Middle frontal gyrus (tissue), 1 donor: ENCODE measurements at regions not wholly inside any gene's neighbourhood (a gene's known extent, or its start where the extent isn't known, plus 50 kb on each side); places are given as distances from the start of the nearest gene placed in this dataset.

ENCODE experiments used
- DNase-seq: peaks from one replicate; pipeline ENCODE4 v3.0.0-alpha.2; 2015; ENCODE audit warnings: low spot score; ENCODE audit errors: extremely low spot score

GRCh38 chr20:56800088-56800487, 171.0 kb downstream of the TFAP2C start:
- no peak for DNase-seq

DNA sequence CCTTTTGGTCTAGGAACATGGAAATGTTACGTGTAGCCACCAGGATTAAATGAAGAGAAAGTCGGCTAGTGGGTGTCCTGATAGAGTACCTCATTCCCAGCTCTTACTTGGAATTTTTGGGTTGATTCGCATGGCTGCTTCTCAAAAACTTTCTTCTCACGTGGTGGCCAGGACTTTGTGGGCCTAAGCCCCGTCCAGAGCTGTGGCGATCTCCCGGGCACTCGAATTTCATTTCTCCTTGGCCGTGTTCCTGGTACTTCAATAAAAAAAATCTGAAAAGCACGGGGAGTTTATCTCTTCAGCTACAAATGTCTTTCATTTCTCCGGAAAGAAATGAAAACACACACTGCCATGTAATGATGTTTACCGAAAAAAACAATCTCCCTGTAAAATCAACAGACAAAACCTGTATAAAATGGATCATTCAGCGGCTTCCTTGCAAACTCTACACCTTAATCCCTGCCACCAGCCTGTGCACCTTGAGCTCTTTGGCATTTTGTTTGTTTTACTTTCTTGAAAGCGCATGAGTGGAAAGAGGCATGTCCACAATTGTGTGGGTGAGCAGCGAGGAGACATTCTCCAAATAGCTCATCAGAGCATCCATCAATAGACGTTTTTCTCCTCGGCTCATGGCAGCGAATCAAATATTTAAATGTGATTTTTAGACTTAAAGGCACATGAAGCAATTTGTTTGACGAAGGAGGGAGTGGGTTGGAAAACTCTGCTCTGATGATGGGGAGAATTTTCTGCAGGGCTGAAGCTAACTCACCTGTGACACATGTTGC, 173.1 kb downstream of the TFAP2C start:
- no peak for DNase-seq

- no peak for DNase-seq
Measured at GRCh38 chr20:56802805-56803204, 173.7 kb downstream of the TFAP2C start.

- no peak for DNase-seq
Measured at GRCh38 chr20:56805313-56805712, 176.2 kb downstream of the TFAP2C start.

DNA sequence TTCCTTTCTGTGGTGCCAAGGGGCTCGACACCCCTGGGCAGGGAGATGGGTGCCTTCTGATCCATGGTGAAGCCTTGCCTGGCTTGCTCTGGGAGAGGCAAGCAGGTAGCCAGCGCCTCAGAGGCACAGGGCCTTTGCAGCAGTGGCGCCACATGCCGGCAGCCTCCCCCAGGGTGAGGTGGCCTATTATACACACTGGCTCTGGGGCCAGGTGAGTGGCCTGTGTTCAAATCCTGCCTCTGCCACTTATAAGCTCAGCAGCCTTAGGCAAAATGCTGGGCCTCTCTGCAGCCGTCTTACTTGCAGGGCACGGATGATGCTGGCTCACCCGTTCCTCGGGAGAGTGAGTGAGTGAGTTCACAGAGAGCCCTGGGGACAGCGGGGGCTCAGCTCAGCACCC, 176.9 kb downstream of the TFAP2C start:
- no peak for DNase-seq

GRCh38 chr20:56806952-56807517, 177.9 kb downstream of the TFAP2C start:
- DNase-seq = no peak

DNA sequence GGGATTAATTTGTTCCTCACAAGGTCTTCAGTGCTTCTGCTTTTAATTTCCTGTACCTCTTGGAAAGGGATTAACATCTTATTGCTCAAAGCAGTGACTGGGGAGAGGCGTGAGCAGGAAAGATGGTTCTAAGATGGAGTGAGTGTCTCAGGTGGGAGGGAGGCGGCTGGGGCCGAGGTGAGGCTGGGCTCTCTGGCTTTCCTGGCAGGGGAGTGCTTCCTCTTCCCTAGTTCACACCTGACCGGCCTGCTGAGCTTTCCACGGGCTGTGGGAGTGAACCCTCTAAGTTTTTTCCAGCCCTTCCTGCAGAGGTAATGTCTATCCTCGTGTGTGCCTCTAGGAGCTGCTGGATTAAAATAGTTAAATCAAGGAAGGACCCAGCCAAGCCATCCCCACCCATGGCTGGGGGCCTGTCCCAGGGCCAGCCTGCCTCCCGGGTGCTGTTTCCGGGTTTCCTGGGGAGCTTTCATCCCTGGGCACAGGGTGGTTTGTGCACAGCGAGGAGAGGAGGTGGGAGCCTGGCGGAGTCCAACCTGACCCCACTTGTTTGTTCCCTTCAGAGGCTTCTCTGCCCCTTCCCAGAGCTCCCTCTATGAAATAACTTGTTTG, 179.1 kb downstream of the TFAP2C start:
- no peak for DNase-seq

DNA sequence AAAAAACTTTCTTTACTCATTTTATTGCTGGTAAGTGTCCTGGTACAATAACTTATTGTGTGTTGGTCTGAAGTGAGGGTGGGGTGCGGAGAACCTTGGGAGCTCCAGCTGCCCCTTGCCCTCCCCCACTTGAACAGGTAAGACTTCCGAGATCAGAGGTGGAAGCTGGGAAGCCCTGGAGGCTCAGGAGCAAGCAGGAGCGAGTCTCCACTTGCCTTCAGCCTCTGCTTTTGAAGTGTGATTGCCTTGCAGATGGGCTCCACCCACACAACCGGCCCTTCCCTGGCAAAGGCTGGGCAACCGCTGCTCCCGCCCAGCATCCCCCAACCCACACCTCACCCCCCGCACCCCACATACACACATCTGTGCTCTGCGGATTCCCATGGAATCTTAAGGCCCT, 179.6 kb downstream of the TFAP2C start:
- DNase-seq = no peak

- DNase-seq = no peak
Measured at GRCh38 chr20:56809668-56810067, 180.6 kb downstream of the TFAP2C start.

- no peak for DNase-seq
Measured at GRCh38 chr20:56810141-56810540, 181.0 kb downstream of the TFAP2C start.

- DNase-seq = no peak
Measured at GRCh38 chr20:56815796-56816195, 186.7 kb downstream of the TFAP2C start.

DNA sequence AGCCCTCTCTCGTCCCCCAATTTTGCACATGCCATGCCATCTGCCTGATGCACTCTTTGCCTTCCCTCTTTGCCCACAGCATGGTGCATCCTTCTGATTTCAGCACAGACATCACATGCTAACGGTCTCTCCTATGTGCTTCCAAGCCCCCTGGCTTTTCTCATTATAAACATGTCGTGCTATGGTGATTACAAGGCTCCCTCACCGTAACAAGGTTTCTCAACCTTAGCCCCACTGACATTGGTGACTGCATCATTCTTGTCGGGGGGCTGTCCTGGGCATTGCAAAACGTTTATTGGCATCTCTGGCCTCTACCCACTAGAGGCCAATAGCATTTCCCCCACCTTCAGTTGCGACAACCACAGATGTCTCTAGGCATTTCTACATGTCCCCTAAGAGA, 187.2 kb downstream of the TFAP2C start:
- no peak for DNase-seq

DNA sequence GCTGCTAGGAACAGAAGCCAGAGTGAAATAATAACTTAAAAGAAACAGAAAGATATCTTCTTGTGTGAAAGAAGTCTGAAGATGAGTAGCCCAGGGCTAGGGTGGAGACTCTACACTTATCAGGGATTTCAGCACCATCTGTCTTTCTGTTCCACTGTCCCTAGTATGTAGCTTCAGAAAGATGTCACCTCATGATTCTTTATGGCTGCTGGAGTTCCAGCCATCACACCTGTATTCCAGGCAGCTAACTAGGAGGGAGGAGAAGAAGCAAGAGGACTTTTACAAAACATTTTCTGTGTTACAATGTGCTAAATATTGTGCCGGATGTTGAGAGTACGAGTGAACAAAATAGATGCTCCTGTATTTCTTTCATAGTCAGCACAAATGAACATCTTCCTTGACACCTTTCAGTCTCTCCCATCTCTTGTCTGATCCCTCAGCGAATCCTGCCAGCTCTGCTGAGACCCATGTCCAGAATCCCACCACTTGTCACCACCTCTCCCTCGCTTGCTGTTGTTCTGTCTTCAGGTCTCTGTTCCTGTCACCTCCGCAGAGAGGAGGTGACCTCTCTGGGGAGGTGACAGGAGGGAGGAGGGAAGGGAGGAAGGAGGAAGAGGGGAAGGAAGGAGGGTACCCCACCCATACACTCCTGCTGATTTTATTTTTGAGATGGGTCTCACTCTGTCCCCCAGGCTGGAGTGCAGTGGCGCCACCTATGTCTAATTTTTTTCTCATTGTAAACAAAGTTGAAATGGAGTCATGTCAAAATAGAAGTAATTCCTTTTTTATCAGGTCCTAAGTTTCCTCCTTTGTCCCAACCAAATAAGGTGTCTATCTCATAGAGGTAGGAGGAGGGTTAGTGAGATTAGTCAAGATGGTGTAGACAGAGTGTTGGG, 188.9 kb downstream of the TFAP2C start:
- DNase-seq = no peak

GRCh38 chr20:56820984-56821383, 191.9 kb downstream of the TFAP2C start:
- no peak for DNase-seq

DNA sequence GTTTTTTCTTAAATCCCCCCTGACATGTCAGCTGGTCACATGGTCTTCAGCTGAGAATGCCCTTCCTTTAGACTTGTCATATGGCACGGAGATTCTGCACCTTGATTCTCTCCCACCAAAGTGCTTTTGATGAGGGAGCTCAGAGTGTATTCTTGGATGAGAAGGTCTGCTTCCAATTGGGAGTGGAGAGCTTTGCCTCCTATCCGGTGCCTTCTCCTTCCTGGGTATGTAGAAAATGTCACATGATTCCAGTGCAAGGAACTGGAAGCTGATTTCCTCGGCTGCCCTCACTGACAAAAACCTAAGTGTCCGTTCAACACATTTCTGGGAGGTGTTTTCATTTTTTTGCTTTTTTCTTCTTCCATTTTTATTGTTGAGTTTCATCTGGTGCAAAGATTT, 197.2 kb downstream of the TFAP2C start:
- DNase-seq = no peak

DNA sequence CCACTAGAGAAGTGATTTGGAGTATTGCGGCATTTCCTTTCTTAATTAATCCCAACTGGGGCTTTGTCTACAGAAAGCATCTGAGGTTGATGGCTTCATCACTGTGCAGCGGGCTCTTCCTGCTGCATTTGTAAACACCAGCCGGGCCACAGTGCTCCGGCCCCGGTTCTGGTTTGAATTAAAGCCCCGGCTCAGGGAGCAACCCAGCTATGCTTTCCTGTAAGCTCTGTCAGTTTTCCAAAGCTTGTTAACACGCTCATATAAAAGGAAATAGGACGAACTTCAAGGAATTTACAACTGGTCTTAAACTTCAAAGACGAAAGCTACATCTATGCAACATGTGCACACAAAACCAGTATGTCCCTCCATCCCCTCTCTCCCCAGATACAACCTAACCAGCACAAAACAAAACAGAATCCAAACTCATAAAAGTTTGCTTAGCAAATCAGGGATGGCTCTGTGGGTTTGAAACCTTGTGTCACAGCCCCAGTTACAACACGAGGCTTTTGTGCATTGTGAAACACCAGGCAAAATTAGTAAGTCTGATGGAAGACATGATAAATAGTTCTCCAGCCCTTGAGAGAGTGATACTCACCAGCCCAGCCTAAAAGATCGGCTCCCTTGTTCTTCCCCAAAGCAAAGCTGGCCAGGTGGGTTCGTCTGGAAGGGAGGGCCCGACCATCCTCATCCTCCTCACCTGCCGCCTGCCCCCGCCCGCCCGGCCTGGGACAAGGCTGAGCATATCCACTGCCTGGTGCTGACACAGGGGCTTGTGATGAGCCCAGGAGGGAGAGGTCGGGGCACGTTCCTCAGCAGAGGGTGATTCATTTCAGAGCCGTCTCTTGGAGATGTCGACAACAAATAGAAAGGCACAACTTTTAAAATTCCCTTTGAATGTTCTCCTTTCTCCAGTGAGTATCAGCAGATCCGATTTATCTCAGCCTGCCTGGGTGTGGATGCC, 197.9 kb downstream of the TFAP2C start:
- no peak for DNase-seq

DNA sequence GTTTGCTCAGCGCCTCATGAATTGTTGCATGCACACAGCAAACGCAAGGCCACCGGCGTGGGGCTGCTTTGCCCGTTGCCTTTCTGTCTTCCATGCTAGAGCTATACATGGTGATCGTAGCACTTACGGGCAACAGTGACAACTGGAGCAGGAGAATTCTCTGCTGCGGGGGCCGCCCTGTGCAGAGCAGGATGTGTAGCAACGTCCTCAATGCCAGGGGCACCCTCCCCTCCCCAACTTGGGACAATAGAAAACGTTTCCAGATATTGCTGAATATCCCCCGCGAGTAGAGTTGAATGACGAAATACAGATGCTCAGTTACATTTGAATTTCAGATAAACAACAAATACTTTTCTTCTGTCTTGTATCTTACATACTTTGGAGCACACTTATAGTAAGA, 198.7 kb downstream of the TFAP2C start:
- no peak for DNase-seq

DNA sequence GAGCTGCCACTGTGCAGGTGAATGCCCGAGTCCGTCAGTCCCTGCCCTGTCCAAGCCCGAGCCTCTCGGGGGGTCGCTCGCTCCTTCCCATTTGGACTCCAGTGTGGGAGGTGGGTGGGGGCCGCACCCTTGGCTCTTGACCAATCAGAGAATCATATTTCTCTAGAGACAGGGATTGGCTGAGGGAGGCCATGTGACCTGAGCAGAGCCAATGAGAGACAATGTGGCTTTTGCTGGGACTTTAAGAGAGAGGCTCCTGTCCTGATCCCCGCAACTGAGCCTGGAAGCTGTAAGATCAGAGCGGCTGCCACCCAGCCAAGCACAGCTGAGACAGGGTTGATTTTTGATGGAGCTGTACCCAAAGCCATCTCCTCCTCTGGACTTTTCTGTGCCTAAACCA, 199.3 kb downstream of the TFAP2C start:
- DNase-seq = no peak

GRCh38 chr20:56829788-56830385, 200.8 kb downstream of the TFAP2C start:
- DNase-seq = no peak

GRCh38 chr20:56831795-56832194, 202.7 kb downstream of the TFAP2C start:
- no peak for DNase-seq
